Fibroblast of pulmonary artery (primary cell): ENCODE measurements at regions not wholly inside any gene's neighbourhood (a gene's known extent, or its start where the extent isn't known, plus 50 kb on each side); places are given as distances from the start of the nearest gene placed in this dataset.

Source experiments
- DNase-seq: peaks from one replicate; pipeline ENCODE4 v3.0.0-alpha.2; 2010; ENCODE audit warnings: low read depth
- H3K4me3 ChIP-seq: replicated peaks from 2 replicates; pipeline ENCODE4 v1.5.1; 2011; ENCODE audit warnings: low read depth, mild to moderate bottlenecking, control low read depth, low read length, moderate library complexity
- TF ChIP-seq, protein P1 (sequence below): IDR thresholded peaks from 2 replicates; pipeline ENCODE4 v1.5.1; 2011; ENCODE audit warnings: mild to moderate bottlenecking, control low read depth, low read length, inconsistent platforms; ENCODE audit errors: missing control alignments

DNA sequence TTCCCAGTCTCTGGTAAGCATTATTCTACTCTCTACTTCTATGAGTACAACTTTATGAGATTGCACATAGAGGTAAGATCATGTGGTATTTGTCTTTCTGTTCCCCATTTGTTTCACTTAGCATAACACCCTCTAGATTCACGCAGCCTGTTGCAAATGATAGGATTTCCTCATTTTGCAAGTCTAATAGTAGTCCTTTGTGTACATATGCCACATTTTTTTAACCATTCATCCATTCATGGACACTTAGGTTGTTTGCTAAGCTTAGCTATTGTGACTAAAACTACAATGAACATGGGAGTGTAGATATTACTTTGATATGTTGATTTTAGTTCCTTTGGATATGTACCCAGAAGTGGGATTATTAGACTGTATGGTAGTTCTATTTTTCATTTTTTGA, 717.9 kb upstream of the ALCAM start:
- TF ChIP-seq, protein P1, sequence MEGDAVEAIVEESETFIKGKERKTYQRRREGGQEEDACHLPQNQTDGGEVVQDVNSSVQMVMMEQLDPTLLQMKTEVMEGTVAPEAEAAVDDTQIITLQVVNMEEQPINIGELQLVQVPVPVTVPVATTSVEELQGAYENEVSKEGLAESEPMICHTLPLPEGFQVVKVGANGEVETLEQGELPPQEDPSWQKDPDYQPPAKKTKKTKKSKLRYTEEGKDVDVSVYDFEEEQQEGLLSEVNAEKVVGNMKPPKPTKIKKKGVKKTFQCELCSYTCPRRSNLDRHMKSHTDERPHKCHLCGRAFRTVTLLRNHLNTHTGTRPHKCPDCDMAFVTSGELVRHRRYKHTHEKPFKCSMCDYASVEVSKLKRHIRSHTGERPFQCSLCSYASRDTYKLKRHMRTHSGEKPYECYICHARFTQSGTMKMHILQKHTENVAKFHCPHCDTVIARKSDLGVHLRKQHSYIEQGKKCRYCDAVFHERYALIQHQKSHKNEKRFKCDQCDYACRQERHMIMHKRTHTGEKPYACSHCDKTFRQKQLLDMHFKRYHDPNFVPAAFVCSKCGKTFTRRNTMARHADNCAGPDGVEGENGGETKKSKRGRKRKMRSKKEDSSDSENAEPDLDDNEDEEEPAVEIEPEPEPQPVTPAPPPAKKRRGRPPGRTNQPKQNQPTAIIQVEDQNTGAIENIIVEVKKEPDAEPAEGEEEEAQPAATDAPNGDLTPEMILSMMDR = no peak
- H3K4me3 ChIP-seq = no peak overlapping the region
- DNase-seq = no peak

DNA sequence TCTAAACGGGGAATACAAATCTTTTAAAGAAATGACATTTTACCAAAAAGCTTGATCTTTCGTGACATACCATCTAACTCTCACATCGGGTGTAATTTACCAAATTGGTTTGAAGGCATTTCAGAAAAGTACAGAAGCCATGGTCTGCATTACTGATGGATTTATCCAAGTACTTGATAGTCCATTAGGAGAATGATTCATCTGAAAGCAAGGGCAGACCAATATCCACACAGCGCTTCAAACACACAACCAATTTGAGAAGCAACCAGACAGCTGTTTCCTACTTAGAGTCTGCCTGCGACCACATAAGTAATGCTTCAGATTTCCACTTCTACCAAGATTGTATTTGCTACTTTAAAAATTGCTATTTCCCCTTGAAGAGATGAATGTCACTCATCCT, 697.6 kb upstream of the ALCAM start:
- TF ChIP-seq, protein P1 = no peak
- no peak overlapping the region for H3K4me3 ChIP-seq
- no peak for DNase-seq

DNA sequence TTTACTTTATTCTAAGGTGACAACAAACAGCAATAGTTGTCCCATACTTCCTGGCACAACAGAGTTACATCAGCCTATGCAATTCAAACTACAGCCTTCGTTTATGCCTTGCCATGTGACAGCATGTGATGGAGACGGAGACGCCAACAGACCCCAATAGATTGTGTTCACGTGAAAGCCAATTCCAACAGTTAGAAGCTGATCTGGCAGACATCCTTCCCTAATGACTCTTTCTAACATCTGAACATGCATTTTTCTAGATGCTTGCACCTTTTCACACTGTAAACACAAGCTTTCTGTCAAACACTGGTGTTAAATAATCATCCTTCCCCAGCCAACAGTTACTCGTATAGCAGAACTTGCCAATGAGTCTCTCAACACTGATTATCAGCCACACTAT, 694.4 kb upstream of the ALCAM start:
- no peak overlapping the region for H3K4me3 ChIP-seq
- DNase-seq = no peak
- TF ChIP-seq, protein P1 = no peak

DNA sequence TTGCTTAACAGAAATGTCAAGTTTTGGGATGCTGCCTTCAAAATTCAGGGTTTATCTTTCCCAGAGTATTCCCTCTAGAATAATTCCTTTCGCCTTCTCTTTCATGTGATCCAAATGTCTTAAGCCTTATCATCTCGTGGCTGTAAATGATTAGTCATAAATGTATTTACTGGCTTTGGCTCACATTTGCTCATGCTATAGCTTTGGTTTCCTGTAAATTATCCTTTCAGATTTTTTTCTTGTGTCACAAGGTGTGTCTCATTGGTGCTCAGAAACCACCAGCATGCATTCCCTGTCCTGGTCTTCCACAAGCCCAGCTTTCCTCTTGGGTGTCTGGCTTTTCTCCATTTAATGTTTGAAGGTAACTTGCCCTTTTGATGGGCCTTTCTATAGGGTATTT, 692.7 kb upstream of the ALCAM start:
- no peak overlapping the region for H3K4me3 ChIP-seq
- peak; percentile 41 for DNase-seq
- TF ChIP-seq, protein P1 = no peak

GRCh38 chr3:104676241-104676640, 690.5 kb upstream of the ALCAM start:
- no peak overlapping the region for H3K4me3 ChIP-seq
- TF ChIP-seq, protein P1 = no peak
- peak; percentile 39 for DNase-seq

DNA sequence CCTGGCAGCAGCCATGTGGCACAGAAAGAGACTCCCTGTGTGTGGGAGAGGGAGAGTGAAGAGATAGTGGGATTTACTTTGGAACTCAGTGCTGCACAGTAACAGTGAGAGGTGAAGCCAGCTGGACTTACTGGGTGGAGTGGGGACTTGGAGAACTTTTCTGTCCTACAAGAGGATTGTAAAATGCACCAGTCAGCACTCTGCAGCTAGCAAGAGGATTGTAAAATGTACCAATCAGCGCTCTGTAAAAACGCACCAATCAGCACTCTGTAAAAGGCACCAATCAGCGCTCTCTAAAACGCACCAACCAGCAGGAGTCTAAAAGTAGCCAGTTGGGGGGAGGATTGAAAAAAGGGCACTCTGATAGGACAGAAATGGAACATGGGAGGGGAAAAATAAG, 688.8 kb upstream of the ALCAM start:
- no peak overlapping the region for H3K4me3 ChIP-seq
- TF ChIP-seq, protein P1 = no peak
- no peak for DNase-seq

DNA sequence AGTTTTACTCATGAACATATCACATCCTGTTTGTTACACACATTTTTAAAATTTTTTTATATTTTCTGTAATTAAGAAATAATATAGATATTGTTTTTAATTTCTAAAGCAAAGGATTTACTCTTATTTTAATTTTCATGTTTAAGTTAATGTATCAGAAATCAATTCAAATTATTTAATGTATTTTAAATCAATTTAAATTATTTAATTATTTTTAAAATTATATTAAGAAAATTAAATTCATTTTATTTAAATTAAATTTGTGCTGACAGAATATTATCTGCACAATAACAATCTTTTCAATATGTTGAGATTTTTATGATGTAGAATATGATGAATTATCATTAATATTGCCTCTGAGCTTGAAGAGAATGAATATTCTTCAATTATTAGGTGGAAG, 681.2 kb upstream of the ALCAM start:
- H3K4me3 ChIP-seq = no peak overlapping the region
- no peak for DNase-seq
- TF ChIP-seq, protein P1 = no peak
